AG20443 (cell line): ENCODE measurements at regions not wholly inside any gene's neighbourhood (a gene's known extent, or its start where the extent isn't known, plus 50 kb on each side); places are given as distances from the start of the nearest gene placed in this dataset.
A peak's percentile ranks its signal among the peaks of the same experiment; 100 is the strongest.

Source experiments
- DNase-seq: peaks from one replicate; pipeline ENCODE4 v3.0.0; 2012; ENCODE audit warnings: low spot score, mixed read lengths

DNA sequence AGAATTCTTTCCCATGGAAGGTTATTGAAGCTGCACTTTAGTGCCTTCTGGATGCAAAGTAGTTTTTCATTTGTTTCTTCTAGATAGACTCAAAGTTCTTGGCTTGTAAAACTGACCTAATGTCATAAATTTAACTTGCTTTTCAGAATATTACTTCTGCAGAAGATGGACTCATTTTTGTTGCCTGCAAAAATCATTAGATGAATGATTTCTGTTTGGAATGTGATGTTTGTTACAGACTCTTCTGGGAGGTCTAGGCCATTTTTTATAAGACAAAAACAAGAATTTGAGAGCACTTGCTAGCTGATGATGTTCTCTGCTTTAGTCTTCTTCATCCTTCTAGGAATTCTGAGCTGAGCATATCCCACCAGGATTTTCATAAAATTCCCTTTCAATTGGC is 308.6 kb upstream of the GIMD1 start:
- no peak for DNase-seq

GRCh38 chr4:106676173-106676921 is 307.8 kb upstream of the GIMD1 start:
- DNase-seq, result peak; percentile 49

DNA sequence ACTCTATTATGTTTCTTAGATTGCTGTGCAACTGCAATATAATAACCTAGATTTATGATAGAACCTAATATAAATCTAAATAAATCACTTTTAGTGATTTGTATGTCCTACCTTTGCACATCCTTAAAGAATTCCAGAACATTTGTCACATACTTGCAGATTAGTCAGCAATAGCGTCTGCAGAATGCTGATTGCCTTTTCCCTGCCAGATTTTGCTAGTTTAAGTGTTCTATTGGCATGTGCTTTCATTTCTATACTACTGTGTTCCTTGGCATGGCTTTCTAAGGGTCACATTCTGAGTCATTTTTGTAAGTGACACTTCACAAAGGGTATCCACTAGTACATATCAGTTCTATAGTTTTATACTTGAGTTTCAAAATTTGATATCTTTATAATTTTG is 303.1 kb upstream of the GIMD1 start:
- peak; percentile 14 for DNase-seq

DNA sequence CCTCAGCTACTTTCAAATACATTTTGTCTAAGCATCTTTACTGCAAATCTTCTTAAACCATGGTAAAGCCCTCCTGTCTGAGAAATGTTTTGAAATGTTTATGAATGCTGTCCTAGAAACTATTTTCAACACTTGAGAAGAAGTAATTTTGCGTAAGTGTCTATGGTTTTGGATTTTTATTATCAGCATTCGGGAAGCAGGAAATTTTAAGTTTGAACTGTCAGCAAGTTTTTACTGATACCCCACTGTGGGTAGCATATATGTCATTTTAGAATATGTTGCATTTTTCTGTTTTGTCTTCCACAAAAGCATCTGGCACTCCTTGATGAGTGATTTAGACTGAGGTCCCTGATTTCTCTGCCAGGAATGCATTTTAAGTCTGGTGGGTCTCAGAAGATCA is 302.4 kb upstream of the GIMD1 start:
- no peak for DNase-seq

DNA sequence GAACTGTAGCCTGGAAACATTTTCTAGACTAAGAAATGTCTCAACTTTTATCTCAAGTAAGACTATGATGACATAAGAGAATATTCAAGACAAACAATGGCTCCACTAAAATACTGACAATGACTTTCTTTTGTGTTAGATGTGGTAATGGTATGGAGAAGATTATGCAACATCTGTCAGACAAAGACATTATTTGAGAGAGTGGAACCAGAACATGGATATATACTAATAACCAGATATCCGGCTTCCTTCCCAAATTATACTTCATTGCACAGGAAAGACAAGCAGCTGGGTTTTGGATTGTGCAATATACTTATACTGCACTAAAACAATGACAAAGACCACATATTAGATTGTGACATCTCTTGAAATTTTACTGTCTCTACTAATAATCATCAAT is 290.8 kb upstream of the GIMD1 start:
- no peak for DNase-seq

DNA sequence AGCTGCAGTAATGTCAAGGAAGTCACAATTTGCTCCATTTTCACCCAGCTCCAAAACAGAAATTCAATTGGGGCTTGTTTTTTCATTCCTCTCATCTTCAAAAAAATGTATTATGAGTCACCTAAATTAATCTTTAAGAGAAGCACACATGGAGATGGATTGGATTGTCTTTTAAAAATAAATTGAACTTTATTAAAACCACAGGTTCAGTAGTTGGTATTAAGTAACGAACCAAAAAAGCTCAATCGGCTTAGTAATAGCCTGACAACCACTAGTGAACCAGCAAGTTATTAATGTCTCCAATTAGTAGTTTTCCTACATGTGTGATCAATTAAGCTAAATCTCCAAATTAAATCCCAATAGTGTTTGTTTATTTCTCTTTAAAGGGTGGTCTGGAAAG is 283.5 kb upstream of the GIMD1 start:
- DNase-seq, result no peak

DNA sequence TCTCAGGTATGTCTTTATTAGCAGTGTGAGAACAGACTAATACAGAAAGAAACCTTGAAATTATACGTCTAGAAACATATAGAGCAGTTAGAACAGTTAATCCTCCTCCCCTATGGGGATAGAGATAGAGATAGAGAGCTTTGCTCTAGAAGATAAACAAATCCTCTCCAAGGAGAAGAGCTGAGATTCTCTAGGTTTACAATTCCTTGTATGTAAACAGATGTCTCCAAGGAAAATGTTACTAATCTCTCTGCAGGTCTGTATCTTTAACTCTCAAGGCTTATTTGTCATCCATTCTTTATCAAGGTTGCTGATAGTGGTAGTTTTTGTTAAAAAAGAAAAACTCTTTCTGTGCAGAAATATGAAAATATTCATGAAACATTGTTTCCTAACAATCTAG is 282.1 kb upstream of the GIMD1 start:
- DNase-seq, result no peak

GRCh38 chr4:106647451-106647850 is 278.9 kb upstream of the GIMD1 start:
- DNase-seq, result no peak

DNA sequence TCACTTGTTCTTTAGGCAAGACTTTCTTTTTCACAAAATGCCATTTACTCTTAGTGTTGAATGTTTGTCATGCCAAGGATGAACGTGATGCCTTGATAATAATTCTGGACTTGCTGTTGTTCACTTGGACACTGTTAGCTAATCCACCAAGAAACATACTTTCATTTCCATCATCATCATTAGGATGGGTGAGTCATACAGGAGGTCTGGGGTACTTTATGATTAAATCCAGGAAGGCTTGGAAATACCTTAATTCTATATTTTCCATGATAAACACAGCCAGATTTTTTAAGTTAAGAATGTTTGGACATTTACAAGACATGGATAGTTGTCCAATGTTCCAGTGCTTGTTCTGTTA is 260.7 kb upstream of the GIMD1 start:
- no peak for DNase-seq

DNA sequence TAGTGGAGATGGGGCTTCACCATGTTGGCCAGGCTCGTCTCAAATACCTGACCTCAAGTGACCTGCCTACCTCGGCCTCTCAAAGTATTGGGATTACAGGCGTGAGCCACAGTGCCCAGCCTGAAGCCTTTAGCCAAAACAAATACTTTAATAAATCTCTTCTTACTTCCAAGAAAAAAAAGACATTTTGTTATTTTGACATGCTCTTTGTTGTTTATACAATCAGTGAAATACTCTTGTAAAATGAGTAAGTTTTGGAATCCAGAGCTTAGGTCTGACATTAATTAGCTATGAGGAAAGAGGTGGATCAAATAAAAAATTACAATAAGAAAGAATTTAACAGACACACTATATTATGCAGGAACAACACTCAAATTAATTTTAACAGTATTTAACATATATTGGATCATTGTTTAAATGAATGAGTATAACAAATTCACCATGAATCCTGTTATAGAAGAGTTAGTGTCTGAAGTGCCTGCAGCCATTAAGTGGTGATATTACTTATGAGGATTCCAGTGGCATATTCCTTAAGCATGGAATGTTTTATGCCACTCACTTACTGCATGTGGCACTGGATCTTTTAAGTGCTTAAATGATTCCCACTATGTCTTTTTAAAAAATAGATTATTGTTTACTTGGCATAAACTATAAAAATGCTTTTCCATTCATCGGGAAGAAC is 260.1 kb upstream of the GIMD1 start:
- DNase-seq, result no peak

GRCh38 chr4:106627051-106627450 is 258.5 kb upstream of the GIMD1 start:
- DNase-seq, result no peak

GRCh38 chr4:106624671-106625070 is 256.1 kb upstream of the GIMD1 start:
- DNase-seq, result no peak

- no peak for DNase-seq
Measured at GRCh38 chr4:106618956-106619355, 250.4 kb upstream of the GIMD1 start.

DNA sequence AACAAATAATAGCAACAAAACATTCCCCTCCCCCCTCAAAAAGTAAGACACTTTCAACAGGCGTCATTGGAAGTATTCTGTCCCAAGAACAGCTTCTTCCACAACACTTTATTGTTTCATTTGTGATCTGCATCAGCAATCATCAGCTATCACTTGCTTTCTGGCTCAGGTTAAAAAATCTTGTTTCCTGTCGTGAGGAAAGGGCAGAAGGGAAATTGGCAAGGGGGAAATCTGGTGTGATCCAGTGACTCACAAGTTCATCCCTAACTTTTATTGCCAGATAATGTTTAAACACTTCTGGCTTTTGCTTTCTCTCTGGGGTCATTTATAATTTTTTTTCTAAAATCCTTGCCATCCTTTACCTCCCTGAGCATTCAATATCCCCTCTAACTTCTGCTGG is 247.4 kb upstream of the GIMD1 start:
- peak; percentile 19 for DNase-seq

DNA sequence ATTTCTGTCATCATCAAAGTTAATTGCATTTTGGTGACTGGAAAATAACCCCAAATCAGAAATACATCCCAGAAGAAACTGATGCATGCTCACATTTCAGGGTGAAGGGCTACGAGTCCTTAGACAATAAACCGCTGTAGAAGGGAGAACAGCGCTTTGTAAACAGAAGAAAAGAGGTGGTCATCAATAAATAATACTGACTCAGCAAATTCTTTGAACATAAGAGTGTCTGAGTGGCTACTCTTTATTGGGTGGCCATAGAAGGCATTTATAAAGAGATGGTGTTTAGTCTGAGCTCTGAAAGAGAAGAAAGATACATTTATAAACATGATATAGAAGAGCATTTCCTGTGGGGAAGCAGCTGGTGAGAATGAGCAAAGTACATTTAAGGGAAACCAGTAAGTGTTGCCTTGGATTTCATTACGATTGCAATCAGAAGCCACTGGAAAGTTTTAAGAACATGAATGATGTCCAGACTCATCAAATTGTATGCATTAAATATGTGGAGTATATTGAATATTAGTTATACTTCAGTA is 246.9 kb upstream of the GIMD1 start:
- DNase-seq, result no peak

DNA sequence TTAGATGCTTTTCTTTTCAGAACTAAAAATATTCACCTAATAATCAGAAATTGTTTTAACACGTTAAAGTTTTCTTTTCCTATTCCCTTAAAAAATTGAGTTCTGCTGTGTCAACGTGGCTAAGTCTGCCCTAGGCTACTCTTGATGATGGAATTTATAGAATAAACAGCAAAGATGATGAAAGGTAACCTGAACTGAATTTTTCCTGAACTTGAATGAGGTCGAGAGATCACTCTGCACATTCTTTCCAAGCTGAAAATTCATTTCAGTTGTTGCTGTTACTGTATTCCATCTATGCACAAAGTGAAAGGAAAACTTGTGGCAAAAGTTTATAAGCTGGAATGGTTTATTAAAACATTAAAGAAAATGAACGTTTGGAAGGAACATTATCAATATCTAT is 245.9 kb upstream of the GIMD1 start:
- no peak for DNase-seq

- no peak for DNase-seq
Measured at GRCh38 chr4:106609917-106610316, 241.3 kb upstream of the GIMD1 start.

- DNase-seq, result no peak
Measured at GRCh38 chr4:106607558-106607957, 239.0 kb upstream of the GIMD1 start.

DNA sequence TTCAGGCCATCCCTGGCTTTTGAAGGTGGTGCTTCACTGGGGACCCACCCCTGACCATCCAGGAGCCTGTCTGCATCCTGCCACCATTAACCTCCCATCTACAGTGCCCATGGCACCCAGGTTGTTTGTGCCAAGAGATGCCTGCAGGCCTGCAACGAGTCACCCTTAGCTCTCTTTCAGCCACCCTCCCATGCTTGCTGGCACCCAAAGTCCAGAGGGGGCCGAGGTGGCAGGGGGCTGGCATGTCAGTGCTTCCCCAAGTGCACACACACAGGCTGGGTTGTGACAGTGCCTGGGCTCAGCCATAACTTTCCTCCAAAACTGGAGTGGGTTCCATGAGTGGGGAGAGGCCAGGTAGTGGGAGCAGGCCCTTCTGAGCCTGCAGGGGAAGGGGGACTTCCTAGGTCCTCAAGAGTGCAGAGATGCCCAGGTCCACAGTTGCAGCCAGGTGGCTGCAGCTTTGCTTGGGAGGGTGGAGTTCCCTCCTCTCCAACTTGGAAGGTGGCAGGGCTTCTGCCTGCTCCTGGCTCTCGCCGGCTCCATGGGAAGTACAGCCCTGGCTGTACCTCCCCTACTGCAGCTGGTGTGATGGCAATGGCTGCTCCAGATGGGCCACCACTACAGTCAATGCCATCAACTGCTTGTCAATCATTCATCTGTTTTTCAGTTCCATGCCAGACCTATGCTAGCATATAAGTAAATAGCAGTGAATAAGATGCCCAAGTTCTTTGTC is 235.9 kb upstream of the GIMD1 start:
- DNase-seq, result no peak

DNA sequence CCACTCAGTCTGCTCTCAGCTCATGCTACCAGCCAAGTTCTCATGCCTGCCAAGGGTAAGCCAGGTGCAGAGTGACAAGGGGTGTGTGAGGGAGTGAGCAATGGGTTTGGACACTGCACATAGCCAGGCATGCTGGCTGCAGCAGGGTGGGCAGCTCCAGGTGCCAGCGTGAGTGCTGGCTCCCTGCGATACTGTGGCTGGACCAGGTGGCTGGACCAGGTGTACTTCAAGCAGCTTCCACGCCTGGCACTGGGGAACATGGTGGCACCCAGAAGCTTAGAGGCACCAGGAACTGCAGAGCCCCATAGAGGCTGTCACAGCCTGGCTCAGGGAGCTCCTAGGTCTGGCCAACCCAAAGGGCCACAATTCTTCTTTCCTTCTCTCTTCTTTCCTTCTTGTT is 234.9 kb upstream of the GIMD1 start:
- DNase-seq, result no peak

DNA sequence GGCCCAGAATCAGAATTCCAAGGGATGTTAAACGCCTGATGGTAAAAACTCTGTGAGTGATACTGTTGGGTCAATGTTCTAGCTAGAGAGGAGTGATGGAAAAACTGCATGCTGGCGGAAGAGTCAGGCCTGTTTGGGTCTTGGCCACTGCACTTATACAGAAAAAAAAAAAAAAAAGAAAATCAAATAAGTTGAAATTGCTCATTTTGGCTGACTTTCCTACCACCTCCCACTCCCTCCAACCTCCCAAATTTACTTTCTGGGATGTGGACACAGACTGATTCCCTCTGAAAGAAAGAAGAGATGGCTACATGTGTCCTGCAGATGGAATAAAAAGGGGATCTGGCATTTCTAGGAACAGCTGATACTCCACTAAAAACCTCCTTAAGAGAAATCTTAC is 234.1 kb upstream of the GIMD1 start:
- no peak for DNase-seq

DNA sequence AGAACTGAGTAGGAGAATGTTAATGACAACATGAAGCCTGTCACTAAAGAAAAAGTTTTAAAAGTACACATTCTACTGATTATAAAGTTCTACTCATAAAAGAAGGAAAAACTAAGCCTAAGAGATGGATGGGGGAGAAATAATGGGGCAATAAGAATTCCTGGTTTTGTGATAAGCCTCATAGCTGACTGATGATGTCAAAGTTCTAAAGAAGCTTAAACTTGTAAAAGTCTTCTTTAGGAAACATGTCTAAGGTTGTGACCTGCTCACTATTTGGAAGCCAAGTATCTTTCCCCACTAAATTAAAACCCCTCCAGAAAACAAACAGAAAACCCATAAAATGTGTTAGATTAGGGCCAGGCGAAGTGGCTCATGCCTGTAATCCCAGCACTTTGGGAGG is 232.9 kb upstream of the GIMD1 start:
- DNase-seq, result peak; percentile 15

GRCh38 chr4:106595906-106596305 is 227.3 kb upstream of the GIMD1 start:
- DNase-seq, result no peak
